A549 (cell line): ENCODE measurements at regions not wholly inside any gene's neighbourhood (a gene's known extent, or its start where the extent isn't known, plus 50 kb on each side); places are given as distances from the start of the nearest gene placed in this dataset.

Experiments used
- ATAC-seq, 2 experiments: fragments of 200-7000 bp in 1 of 2; fragments of >200 bp in 1 of 2; cut with Nextera tagmentation in 1 of 2; cut with Tn5 transposase in 1 of 2; 3 replicates each; pipeline versions ENCODE4 v1.8.0 to v1.9.1; 2018 to 2020; ENCODE audit warnings: mild to moderate bottlenecking in 1 of 2, moderate library complexity in 1 of 2
- CTCF ChIA-PET: fragments of 300-600 bp; sonication (Branson Sonifier 250); formaldehyde crosslinking; extraction: SDS; loops from one replicate; lab custom pipeline; 2021; ENCODE audit warnings: antibody characterized with exemption, inconsistent platforms; lab: Yijun Ruan, JAX
- POLR2A ChIA-PET: fragments of 350-600 bp; formaldehyde crosslinking; extraction: SDS; loops from one replicate; lab custom pipeline; 2021; ENCODE audit warnings: antibody characterized with exemption, inconsistent platforms; lab: Yijun Ruan, JAX
- DNase-seq, 2 experiments: peaks; one replicate each; pipeline versions ENCODE4 v3.0.0 to v3.0.0-alpha.2; 2011 to 2016; ENCODE audit warnings: low read depth in 1 of 2, low spot score in 1 of 2
- FAIRE-seq: peaks from 2 replicates; lab custom pipeline; 2011; peaks lifted over from hg19 to GRCh38; lab: Jason Lieb, UNC
- H3K27ac ChIP-seq, 2 experiments: fragments of >200 bp; sonication (Bioruptor Twin); formaldehyde crosslinking; 3 replicates each; pipeline ENCODE4 v1.5.1; 2016 to 2017
- H3K4me1 ChIP-seq: fragments of >200 bp; sonication (Bioruptor Twin); formaldehyde crosslinking; 3 replicates; pipeline ENCODE4 v1.6.1; 2016
- H3K4me2 ChIP-seq: fragments of >200 bp; sonication (Bioruptor Twin); formaldehyde crosslinking; 3 replicates; pipeline ENCODE4 v1.6.1; 2016
- H3K4me3 ChIP-seq: fragments of >200 bp; sonication (Bioruptor Twin); formaldehyde crosslinking; 3 replicates; pipeline ENCODE4 v1.5.1; 2016
- H3K9me3 ChIP-seq: fragments of >200 bp; sonication (Bioruptor Twin); formaldehyde crosslinking; 3 replicates; pipeline ENCODE4 v1.6.1; 2016
- CBX2 ChIP-seq: fragments of 200-600 bp; sonication (generic); IDR thresholded peaks from 2 replicates; pipeline ENCODE4 v1.6.1; 2016; ENCODE audit warnings: low read depth, mild to moderate bottlenecking, borderline replicate concordance
- CBX8 ChIP-seq: fragments of 200-600 bp; sonication (generic); IDR thresholded peaks from 2 replicates; pipeline ENCODE4 v1.6.1; 2016
- EHMT2 ChIP-seq: fragments of 200-600 bp; sonication (generic); IDR thresholded peaks from 2 replicates; pipeline ENCODE4 v1.6.1; 2016; ENCODE audit warnings: antibody characterized with exemption, low read depth, mild to moderate bottlenecking, moderate library complexity
- HOXB13 ChIP-seq: fragments of 250-450 bp; sonication (Bioruptor Pico); IDR thresholded peaks from 2 replicates; pipeline ENCODE4 v1.5.0; 2020; ENCODE audit warnings: low read depth, mild to moderate bottlenecking, moderate library complexity
- HOXB5 ChIP-seq: fragments of 250-450 bp; sonication (Bioruptor Pico); IDR thresholded peaks from 2 replicates; pipeline ENCODE4 v1.5.0; 2020; ENCODE audit warnings: mild to moderate bottlenecking, moderate library complexity
- JUN ChIP-seq, 2 experiments: fragments of >200 bp; sonication (Bioruptor Twin); formaldehyde crosslinking; IDR thresholded peaks; 2 replicates in 1 of 2; 3 replicates in 1 of 2; pipeline ENCODE4 v1.6.1; 2016 to 2017
- JUNB ChIP-seq: fragments of >200 bp; sonication (Bioruptor Twin); formaldehyde crosslinking; IDR thresholded peaks from 2 replicates; pipeline ENCODE4 v1.6.1; 2016
- KDM5A ChIP-seq: fragments of 200-600 bp; sonication (generic); IDR thresholded peaks from 2 replicates; pipeline ENCODE4 v1.6.1; 2016; ENCODE audit warnings: antibody characterized with exemption, mild to moderate bottlenecking
- MAX ChIP-seq: IDR thresholded peaks from 2 replicates; pipeline ENCODE4 v1.6.1; 2012
- NFE2L2 ChIP-seq: fragments of 150-350 bp; conservative IDR thresholded peaks from 2 replicates; pipeline ENCODE4 v1.6.1; 2014; ENCODE audit warnings: low read length
- NR3C1 ChIP-seq: fragments of >200 bp; sonication (Bioruptor Twin); formaldehyde crosslinking; IDR thresholded peaks from 3 replicates; pipeline ENCODE4 v1.6.1; 2017
- POLR2A ChIP-seq: IDR thresholded peaks from 2 replicates; pipeline ENCODE4 v1.6.1; 2012; ENCODE audit warnings: mild to moderate bottlenecking, low read length
- POLR2AphosphoS2 ChIP-seq: conservative IDR thresholded peaks from 2 replicates; pipeline ENCODE4 v1.6.1; 2012; ENCODE audit warnings: low read length, improper control_type of control experiment, inconsistent platforms
- RFX5 ChIP-seq: fragments of 450-650 bp; IDR thresholded peaks from 2 replicates; pipeline ENCODE4 v1.7.1; 2014; ENCODE audit warnings: antibody characterized with exemption, mild to moderate bottlenecking, moderate library complexity
- SMC3 ChIP-seq: fragments of >200 bp; sonication (Bioruptor Twin); formaldehyde crosslinking; IDR thresholded peaks from 3 replicates; pipeline ENCODE4 v1.6.1; 2018; ENCODE audit warnings: inconsistent platforms
- SREBF2 ChIP-seq: fragments of 450-650 bp; IDR thresholded peaks from 2 replicates; pipeline ENCODE4 v1.6.1; 2014; ENCODE audit warnings: mild to moderate bottlenecking, moderate library complexity
- TP53 ChIP-seq: fragments of 250-450 bp; sonication (Bioruptor Pico); IDR thresholded peaks from 2 replicates; pipeline ENCODE4 v1.5.0; 2021; ENCODE audit warnings: mild to moderate bottlenecking, moderate library complexity
- USF2 ChIP-seq: fragments of 450-650 bp; IDR thresholded peaks from 2 replicates; pipeline ENCODE4 v1.6.1; 2014; ENCODE audit warnings: antibody characterized with exemption
- ZNF302 ChIP-seq: fragments of 250-450 bp; sonication (Bioruptor Pico); IDR thresholded peaks from 2 replicates; pipeline ENCODE4 v1.9.0; 2021; ENCODE audit warnings: inconsistent platforms, mild to moderate bottlenecking, moderate library complexity
- WGBS: methylation state at CpG from one replicate; pipeline ENCODE4 v1.1.6; 2017; ENCODE audit errors: missing lambda C conversion rate; 5-methylcytosine and 5-hydroxymethylcytosine counted together
- TF ChIP-seq, protein P1 (sequence below): fragments of >200 bp; sonication (Bioruptor Twin); formaldehyde crosslinking; IDR thresholded peaks from 3 replicates; pipeline ENCODE4 v1.6.1; 2016
- TF ChIP-seq, protein P2 (sequence below): IDR thresholded peaks from 2 replicates; pipeline ENCODE4 v1.6.1; 2012
- TF ChIP-seq, protein P3 (sequence below): fragments of 250-450 bp; sonication (Bioruptor Pico); IDR thresholded peaks from 2 replicates; pipeline ENCODE4 v1.5.0; 2020; ENCODE audit warnings: low read depth, mild to moderate bottlenecking, moderate library complexity
- TF ChIP-seq, protein P4 (sequence below): fragments of >200 bp; sonication (Bioruptor Twin); formaldehyde crosslinking; IDR thresholded peaks from 2 replicates; pipeline ENCODE4 v1.6.1; 2016

DNA sequence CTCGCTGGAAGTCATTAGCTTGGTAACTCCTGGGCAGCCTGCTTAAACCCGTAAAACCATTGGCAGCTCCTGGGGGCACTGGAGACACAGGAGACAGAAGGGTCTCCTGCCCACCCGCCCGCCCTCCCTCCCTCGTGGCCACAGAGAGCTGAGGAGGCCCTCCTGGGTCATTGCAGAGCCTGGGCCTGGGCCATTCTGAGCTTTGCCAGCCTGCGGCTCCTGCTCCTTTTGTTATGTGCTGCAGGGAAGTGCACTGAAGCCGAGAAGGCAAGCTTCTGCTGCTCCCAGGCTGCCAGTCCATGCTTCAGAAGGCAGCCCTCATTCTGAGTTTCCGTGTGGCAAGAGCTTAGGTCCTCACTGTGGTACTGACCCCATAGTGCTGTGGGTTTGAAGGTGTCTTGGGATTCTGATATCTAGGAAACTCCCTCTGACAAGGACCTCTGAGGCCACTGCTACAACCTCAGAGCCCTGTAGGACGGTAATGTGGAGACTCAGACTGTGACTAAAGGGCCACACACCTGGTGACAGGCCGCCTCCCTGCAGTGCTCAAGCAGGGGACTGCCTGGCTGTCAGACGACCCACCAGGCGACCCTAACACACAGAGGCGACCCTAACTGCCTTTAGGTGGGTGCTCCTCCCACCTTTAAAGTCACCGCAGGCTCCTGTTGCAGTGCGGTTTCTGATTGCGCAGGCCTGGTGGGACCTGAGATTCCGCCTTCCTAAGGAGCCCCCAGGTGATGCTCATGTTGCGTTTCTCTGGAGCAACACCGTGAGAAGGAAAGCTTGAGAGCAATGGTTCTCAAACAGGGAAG lies 118.7 kb downstream of the IER5 start:
- no peak for FAIRE-seq
- POLR2A ChIA-PET: no interaction called here
- DNase-seq: no peak
- 62% methylated on average over 10 of the region's 19 CpGs for WGBS
- TF ChIP-seq SMC3: no peak
- Histone ChIP-seq H3K4me2 (no peak overlapping the region), H3K4me1 (no peaks in the 10 kb centered on the region), H3K4me3 (no peak overlapping the region), H3K9me3 (no peaks in the 10 kb centered on the region), H3K27ac (no peak overlapping the region)
- CTCF ChIA-PET: interaction anchor here (0.9 to 1.2 kb wide), 5 partner anchors 11 to 222 kb away, joined by 3 to 6 read pairs (median 3); no protein-coding TSS in a partner anchor
- no peak for ATAC-seq

GRCh38 chr1:181208083-181208482 lies 119.6 kb downstream of the IER5 start:
- Histone ChIP-seq H3K27ac (no peak overlapping the region), H3K4me2 (no peak overlapping the region), H3K9me3 (no peaks in the 10 kb centered on the region), H3K4me3 (no peak overlapping the region), H3K4me1 (no peaks in the 10 kb centered on the region)
- TF ChIP-seq CBX8 (no peak), JUN (IDR thresholded peaks at IDR 0.05) (no peak), NFE2L2 (no peak), CBX2 (no peak), ZNF302 (CRISPR knock-in tag) (no peak), TP53 (no peak), POLR2A (no peak), SREBF2 (no peak), POLR2AphosphoS2 (no peak), MAX (no peak), RFX5 (no peak), NR3C1 (no peak), HOXB5 (no peak), EHMT2 (no peak)
- TF ChIP-seq, protein P1, sequence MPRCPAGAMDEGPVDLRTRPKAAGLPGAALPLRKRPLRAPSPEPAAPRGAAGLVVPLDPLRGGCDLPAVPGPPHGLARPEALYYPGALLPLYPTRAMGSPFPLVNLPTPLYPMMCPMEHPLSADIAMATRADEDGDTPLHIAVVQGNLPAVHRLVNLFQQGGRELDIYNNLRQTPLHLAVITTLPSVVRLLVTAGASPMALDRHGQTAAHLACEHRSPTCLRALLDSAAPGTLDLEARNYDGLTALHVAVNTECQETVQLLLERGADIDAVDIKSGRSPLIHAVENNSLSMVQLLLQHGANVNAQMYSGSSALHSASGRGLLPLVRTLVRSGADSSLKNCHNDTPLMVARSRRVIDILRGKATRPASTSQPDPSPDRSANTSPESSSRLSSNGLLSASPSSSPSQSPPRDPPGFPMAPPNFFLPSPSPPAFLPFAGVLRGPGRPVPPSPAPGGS: no peak
- TF ChIP-seq, protein P2, sequence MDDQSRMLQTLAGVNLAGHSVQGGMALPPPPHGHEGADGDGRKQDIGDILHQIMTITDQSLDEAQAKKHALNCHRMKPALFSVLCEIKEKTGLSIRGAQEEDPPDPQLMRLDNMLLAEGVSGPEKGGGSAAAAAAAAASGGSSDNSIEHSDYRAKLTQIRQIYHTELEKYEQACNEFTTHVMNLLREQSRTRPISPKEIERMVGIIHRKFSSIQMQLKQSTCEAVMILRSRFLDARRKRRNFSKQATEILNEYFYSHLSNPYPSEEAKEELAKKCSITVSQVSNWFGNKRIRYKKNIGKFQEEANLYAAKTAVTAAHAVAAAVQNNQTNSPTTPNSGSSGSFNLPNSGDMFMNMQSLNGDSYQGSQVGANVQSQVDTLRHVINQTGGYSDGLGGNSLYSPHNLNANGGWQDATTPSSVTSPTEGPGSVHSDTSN: no peak
- POLR2A ChIA-PET: no interaction called here
- CTCF ChIA-PET: interaction anchor here (0.9 to 1.5 kb wide), 5 partner anchors 10 to 221 kb away, joined by 3 to 7 read pairs (median 4); no protein-coding TSS in a partner anchor
- 67% methylated on average over 6 of the region's 6 CpGs for WGBS
- no peak for ATAC-seq
- no peak for DNase-seq
- no peak for FAIRE-seq

- DNase-seq (no peak), FAIRE-seq (no peak), ATAC-seq (no peak)
- Histone ChIP-seq H3K4me3 (no peak overlapping the region), H3K27ac (no peak overlapping the region), H3K9me3 (no peaks in the 10 kb centered on the region), H3K4me2 (no peak overlapping the region), H3K4me1 (no peaks in the 10 kb centered on the region)
- WGBS: 40% methylated on average over 5 of the region's 5 CpGs
- CTCF ChIA-PET: interaction anchor here (0.9 to 1.5 kb wide), 3 partner anchors 19 to 216 kb away, joined by 4 to 7 read pairs (median 4); no protein-coding TSS in a partner anchor
- POLR2A ChIA-PET: no interaction called here
- no peak for TF ChIP-seq HOXB13
- TF ChIP-seq USF2: no peak
- no peak for TF ChIP-seq SREBF2
- TF ChIP-seq, protein P3, sequence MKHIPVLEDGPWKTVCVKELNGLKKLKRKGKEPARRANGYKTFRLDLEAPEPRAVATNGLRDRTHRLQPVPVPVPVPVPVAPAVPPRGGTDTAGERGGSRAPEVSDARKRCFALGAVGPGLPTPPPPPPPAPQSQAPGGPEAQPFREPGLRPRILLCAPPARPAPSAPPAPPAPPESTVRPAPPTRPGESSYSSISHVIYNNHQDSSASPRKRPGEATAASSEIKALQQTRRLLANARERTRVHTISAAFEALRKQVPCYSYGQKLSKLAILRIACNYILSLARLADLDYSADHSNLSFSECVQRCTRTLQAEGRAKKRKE (CRISPR knock-in tag): no peak
- TF ChIP-seq KDM5A: no peak
- TF ChIP-seq, protein P4, sequence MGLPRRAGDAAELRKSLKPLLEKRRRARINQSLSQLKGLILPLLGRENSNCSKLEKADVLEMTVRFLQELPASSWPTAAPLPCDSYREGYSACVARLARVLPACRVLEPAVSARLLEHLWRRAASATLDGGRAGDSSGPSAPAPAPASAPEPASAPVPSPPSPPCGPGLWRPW: no peak
- TF ChIP-seq CBX8: no peak
- TF ChIP-seq JUNB: no peak
- no peak for TF ChIP-seq JUN (IDR thresholded peaks at IDR 0.05)
These were observed 120.5 kb downstream of the IER5 start for GRCh38 chr1:181208967-181209366.
